ENCODE measurements at regions not wholly inside any gene's neighbourhood (a gene's known extent, or its start where the extent isn't known, plus 50 kb on each side); places are given as distances from the start of the nearest gene placed in this dataset.

- Histone ChIP-seq H3K27me3 (ENCODE audit: control insufficient read depth, insufficient read depth, low read length) (no peaks in the 10 kb centered on the region), H3K9me3 (ENCODE audit: control insufficient read depth, insufficient read depth, low read length) (no peaks in the 10 kb centered on the region), H3K4me3 (ENCODE audit: low read depth, low read length) (no peak overlapping the region), H3K27ac (ENCODE audit: low read depth, low read length) (no peak overlapping the region)
- ChIA-PET CTCF (interaction anchor here (1.0 kb wide), 1 partner anchor 33 kb away, joined by 3 read pairs; no protein-coding TSS in a partner anchor), POLR2A (no interaction called here)
- TF ChIP-seq CTCF (IDR thresholded peaks at IDR 0.05; ENCODE audit: low read depth, low read length): no peak
- DNase-seq (ENCODE audit: low read depth, low spot score): no peak
Measured at GRCh38 chr14:87863047-87863446, 129.9 kb downstream of the GALC start.

- ChIA-PET CTCF (no interaction called here), POLR2A (no interaction called here)
- Histone ChIP-seq H3K9me3 (ENCODE audit: control insufficient read depth, insufficient read depth, low read length) (no peaks in the 10 kb centered on the region), H3K4me3 (ENCODE audit: low read depth, low read length) (no peak overlapping the region), H3K27me3 (ENCODE audit: control insufficient read depth, insufficient read depth, low read length) (no peaks in the 10 kb centered on the region), H3K27ac (ENCODE audit: low read depth, low read length) (no peak overlapping the region)
- TF ChIP-seq CTCF (IDR thresholded peaks at IDR 0.05; ENCODE audit: low read depth, low read length): no peak
- no peak for DNase-seq (ENCODE audit: low read depth, low spot score)
Measured at GRCh38 chr14:87852107-87852506, 140.9 kb downstream of the GALC start.

GRCh38 chr14:87851190-87851589, 141.8 kb downstream of the GALC start:
- no peak for TF ChIP-seq CTCF (IDR thresholded peaks at IDR 0.05; ENCODE audit: low read depth, low read length)
- Histone ChIP-seq H3K27ac (ENCODE audit: low read depth, low read length) (no peak overlapping the region), H3K9me3 (ENCODE audit: control insufficient read depth, insufficient read depth, low read length) (no peaks in the 10 kb centered on the region), H3K27me3 (ENCODE audit: control insufficient read depth, insufficient read depth, low read length) (no peaks in the 10 kb centered on the region), H3K4me3 (ENCODE audit: low read depth, low read length) (no peak overlapping the region)
- DNase-seq (ENCODE audit: low read depth, low spot score): no peak
- POLR2A ChIA-PET: no interaction called here
- CTCF ChIA-PET: no interaction called here

GRCh38 chr14:87847216-87847755, 145.7 kb downstream of the GALC start:
- no peak for TF ChIP-seq CTCF (IDR thresholded peaks at IDR 0.05; ENCODE audit: low read depth, low read length)
- POLR2A ChIA-PET: no interaction called here
- Histone ChIP-seq H3K27me3 (ENCODE audit: control insufficient read depth, insufficient read depth, low read length) (no peaks in the 10 kb centered on the region), H3K27ac (ENCODE audit: low read depth, low read length) (no peak overlapping the region), H3K9me3 (ENCODE audit: control insufficient read depth, insufficient read depth, low read length) (no peaks in the 10 kb centered on the region), H3K4me3 (ENCODE audit: low read depth, low read length) (no peak overlapping the region)
- no peak for DNase-seq (ENCODE audit: low read depth, low spot score)
- CTCF ChIA-PET: no interaction called here

GRCh38 chr14:87840906-87841305, 152.1 kb downstream of the GALC start:
- H3K4me3 ChIP-seq (ENCODE audit: low read depth, low read length): no peak overlapping the region
- no peak for TF ChIP-seq CTCF (IDR thresholded peaks at IDR 0.05; ENCODE audit: low read depth, low read length)
- no peak for DNase-seq (ENCODE audit: low read depth, low spot score)
- ChIA-PET CTCF (interaction anchor here (0.6 kb wide), 1 partner anchor 95 kb away, joined by 3 read pairs; no protein-coding TSS in a partner anchor), POLR2A (no interaction called here)
- no peak overlapping the region for H3K27ac ChIP-seq (ENCODE audit: low read depth, low read length)
- H3K27me3 ChIP-seq (ENCODE audit: control insufficient read depth, insufficient read depth, low read length): no peaks in the 10 kb centered on the region
- H3K9me3 ChIP-seq (ENCODE audit: control insufficient read depth, insufficient read depth, low read length): peaks cover 4% of the 10 kb centered on the region; the same call in 1 of the 2 replicates

All from AG04450 (cell line).